GM23338 (cell line): ENCODE measurements at regions not wholly inside any gene's neighbourhood (a gene's known extent, or its start where the extent isn't known, plus 50 kb on each side); places are given as distances from the start of the nearest gene placed in this dataset.

Experiments
- ATAC-seq: fragments of 200-7000 bp; cut with Tn5 transposase; 3 replicates; pipeline ENCODE4 v1.9.1; 2020
- DNase-seq: peaks from one replicate; pipeline ENCODE4 v3.0.0-alpha.2; 2015; ENCODE audit warnings: low spot score
- H2AFZ ChIP-seq: fragments of 200-600 bp; sonication (generic); 2 replicates; pipeline ENCODE4 v1.8.0; 2016; ENCODE audit warnings: antibody characterized with exemption, mild to moderate bottlenecking, moderate library complexity
- H3F3A ChIP-seq: fragments of 200-600 bp; sonication (generic); replicated peaks from 2 replicates; pipeline ENCODE4 v1.8.0; 2017; ENCODE audit warnings: antibody characterized with exemption, mixed run types, low read depth
- H3K27ac ChIP-seq: fragments of 200-600 bp; sonication (generic); 2 replicates; pipeline ENCODE4 v1.6.1; 2016; ENCODE audit warnings: low read depth
- H3K27me3 ChIP-seq: fragments of 200-600 bp; sonication (generic); 2 replicates; pipeline ENCODE4 v1.8.0; 2016; ENCODE audit warnings: mild to moderate bottlenecking, mixed run types, moderate library complexity; ENCODE audit not compliant: insufficient read depth
- H3K36me3 ChIP-seq: fragments of 200-600 bp; sonication (generic); 2 replicates; pipeline ENCODE4 v1.8.0; 2016; ENCODE audit warnings: mild to moderate bottlenecking; ENCODE audit not compliant: insufficient read depth
- H3K4me1 ChIP-seq: fragments of 200-600 bp; sonication (generic); 2 replicates; pipeline ENCODE4 v1.8.0; 2016; ENCODE audit warnings: mild to moderate bottlenecking, moderate library complexity; ENCODE audit not compliant: insufficient read depth
- H3K4me2 ChIP-seq: fragments of 200-600 bp; sonication (generic); 2 replicates; pipeline ENCODE4 v1.7.1; 2017; ENCODE audit warnings: mixed run types
- H3K4me3 ChIP-seq: fragments of 200-600 bp; sonication (generic); 2 replicates; pipeline ENCODE4 v1.6.1; 2016; ENCODE audit warnings: mixed run types
- H3K79me2 ChIP-seq: fragments of 200-600 bp; sonication (generic); replicated peaks from 2 replicates; pipeline ENCODE4 v1.8.0; 2017; ENCODE audit warnings: mild to moderate bottlenecking; ENCODE audit not compliant: insufficient read depth
- H3K9me2 ChIP-seq: fragments of 200-600 bp; sonication (generic); 2 replicates; pipeline ENCODE4 v1.8.0; 2017; ENCODE audit not compliant: insufficient read depth
- H4K20me1 ChIP-seq: fragments of 200-600 bp; sonication (generic); replicated peaks from 2 replicates; pipeline ENCODE4 v1.8.0; 2017; ENCODE audit warnings: mild to moderate bottlenecking; ENCODE audit not compliant: insufficient read depth
- H3K27ac Mint-ChIP-seq: 2 replicates; pipeline ENCODE4 v1.8.0; 2020; ENCODE audit warnings: inconsistent platforms, mild to moderate bottlenecking, moderate library complexity, mixed read lengths
- H3K27me3 Mint-ChIP-seq: 3 replicates; pipeline ENCODE4 v1.8.0; 2022; ENCODE audit warnings: low read depth, mild to moderate bottlenecking, moderate library complexity, mixed read lengths, inconsistent platforms; ENCODE audit not compliant: insufficient read depth, poor library complexity
- H3K36me3 Mint-ChIP-seq: 3 replicates; pipeline ENCODE4 v1.8.0; 2021; ENCODE audit warnings: low read depth, mild to moderate bottlenecking, inconsistent platforms, moderate library complexity, mixed read lengths
- H3K4me1 Mint-ChIP-seq: 3 replicates; pipeline ENCODE4 v1.8.0; 2020; ENCODE audit warnings: mild to moderate bottlenecking, inconsistent platforms, mixed read lengths
- H3K4me3 Mint-ChIP-seq: 3 replicates; pipeline ENCODE4 v1.8.0; 2021; ENCODE audit warnings: moderate library complexity, mild to moderate bottlenecking, inconsistent platforms, mixed read lengths
- H3K9me3 Mint-ChIP-seq: 3 replicates; pipeline ENCODE4 v1.8.0; 2020; ENCODE audit warnings: moderate library complexity, mild to moderate bottlenecking, inconsistent platforms, mixed read lengths
- CREB1 ChIP-seq: fragments of 250-450 bp; sonication (Bioruptor Pico); IDR thresholded peaks from 2 replicates; pipeline ENCODE4 v1.5.0; 2020; ENCODE audit warnings: low read depth, mild to moderate bottlenecking, moderate library complexity
- ETS1 ChIP-seq: IDR thresholded peaks from 2 replicates; pipeline ENCODE4 v1.6.1; 2016; ENCODE audit warnings: antibody characterized with exemption
- EZH2 ChIP-seq: fragments of 200-600 bp; sonication (generic); IDR thresholded peaks from one replicate; pipeline ENCODE4 v1.8.0; 2017; ENCODE audit warnings: antibody characterized with exemption, mild to moderate bottlenecking, low read depth; ENCODE audit not compliant: unreplicated experiment
- EZH2phosphoT487 ChIP-seq: fragments of 200-600 bp; sonication (generic); IDR thresholded peaks from one replicate; pipeline ENCODE4 v1.8.1; 2018; ENCODE audit warnings: antibody characterized with exemption; ENCODE audit not compliant: unreplicated experiment
- JUNB ChIP-seq: IDR thresholded peaks from one replicate; pipeline ENCODE4 v1.6.1; 2016; ENCODE audit warnings: antibody characterized with exemption; ENCODE audit not compliant: unreplicated experiment
- NANOG ChIP-seq: IDR thresholded peaks from 2 replicates; pipeline ENCODE4 v1.6.1; 2016; ENCODE audit warnings: antibody characterized with exemption, borderline replicate concordance
- POLR2AphosphoS5 ChIP-seq: IDR thresholded peaks from 2 replicates; pipeline ENCODE4 v1.6.1; 2016; ENCODE audit warnings: antibody characterized with exemption, low read depth
- ZNF331 ChIP-seq: fragments of 250-450 bp; sonication (Bioruptor Pico); IDR thresholded peaks from 2 replicates; pipeline ENCODE4 v1.5.0; 2020; ENCODE audit warnings: low read depth, mild to moderate bottlenecking, moderate library complexity
- ZNF462 ChIP-seq: fragments of 250-450 bp; sonication (Bioruptor Pico); IDR thresholded peaks from 2 replicates; pipeline ENCODE4 v1.5.0; 2020; ENCODE audit warnings: mild to moderate bottlenecking, moderate library complexity

GRCh38 chr5:159669559-159669958 lies 246.7 kb upstream of the ADRA1B start (continued):
- TF ChIP-seq CREB1 (CRISPR knock-in tag) (no peak), NANOG (no peak), EZH2phosphoT487 (no peak), JUNB (no peak), POLR2AphosphoS5 (no peak), ZNF462 (CRISPR knock-in tag) (no peak)

- Mint-ChIP-seq H3K4me1 (no peaks in the 10 kb centered on the region), H3K9me3 (peaks cover 8% of the 10 kb centered on the region; the same call in 2 of the 3 replicates), H3K4me3 (no peak overlapping the region), H3K27me3 (peaks cover 1% of the 10 kb centered on the region), H3K36me3 (peaks cover 4% of the 10 kb centered on the region; the same call in 1 of the 3 replicates), H3K27ac (no peak overlapping the region)
- no peaks in the 10 kb centered on the region for H3F3A ChIP-seq
- no peak overlapping the region for H2AFZ ChIP-seq
- H3K4me2 ChIP-seq = no peak overlapping the region
- H3K79me2 ChIP-seq = no peaks in the 10 kb centered on the region
- no peaks in the 10 kb centered on the region for H3K27me3 ChIP-seq
- H4K20me1 ChIP-seq = no peaks in the 10 kb centered on the region
- DNase-seq (no peak), ATAC-seq (no peak)
- no peaks in the 10 kb centered on the region for H3K4me1 ChIP-seq
- H3K36me3 ChIP-seq = no peaks in the 10 kb centered on the region
- H3K9me2 ChIP-seq = peaks cover 5% of the 10 kb centered on the region; the same call in 1 of the 2 replicates
- H3K27ac ChIP-seq = no peak overlapping the region
- no peak overlapping the region for H3K4me3 ChIP-seq
- TF ChIP-seq ZNF331 (no peak), EZH2 (no peak), JUNB (no peak), POLR2AphosphoS5 (no peak), ZNF462 (CRISPR knock-in tag) (no peak), NANOG (no peak), ETS1 (no peak)
These were observed 244.4 kb upstream of the ADRA1B start for GRCh38 chr5:159671886-159672285.
